ENCODE measurements at regions not wholly inside any gene's neighbourhood (a gene's known extent, or its start where the extent isn't known, plus 50 kb on each side); places are given as distances from the start of the nearest gene placed in this dataset.

DNA sequence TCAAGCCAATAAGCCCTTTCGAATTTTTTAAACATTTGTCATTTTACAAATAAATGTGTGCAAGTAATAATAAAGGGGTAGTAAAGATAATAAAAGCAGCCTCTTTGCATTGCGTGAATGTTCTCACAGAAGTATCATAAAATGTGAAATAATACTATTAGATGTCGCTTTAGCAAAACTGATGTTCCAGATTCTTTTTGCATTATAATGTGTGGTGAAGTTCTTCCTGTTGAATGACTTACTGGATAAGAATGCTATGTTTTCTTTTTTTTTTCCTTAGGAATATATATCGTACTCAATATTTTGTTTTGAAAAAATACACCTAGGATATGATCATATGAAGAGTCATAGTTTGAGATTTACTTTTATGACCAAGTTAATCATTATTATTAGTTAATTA lies 85.2 kb upstream of the CDH12 start:
- intact Hi-C loops (cut with micrococcal nuclease): no loop called here
- no peaks in the 10 kb centered on the region for H3F3A ChIP-seq (ENCODE audit: low read length, unreplicated experiment)
- peaks cover 2% of the 10 kb centered on the region; the same call in 1 of the 2 replicates for H3K9me3 ChIP-seq (ENCODE audit: low read length)
- H3K79me2 ChIP-seq (ENCODE audit: low read length): no peaks in the 10 kb centered on the region
- H3K4me2 ChIP-seq (ENCODE audit: low read length): 0 out of 2 replicates have a peak overlapping the region, but pooled peaks have one; percentile 11
- H2AFZ ChIP-seq (ENCODE audit: low read length): no peak overlapping the region
- no peaks in the 10 kb centered on the region for H3K27me3 ChIP-seq (ENCODE audit: low read length)
- no peaks in the 10 kb centered on the region for H4K20me1 ChIP-seq (ENCODE audit: low read length)
- no peak for TF ChIP-seq CTCF (conservative IDR thresholded peaks at IDR 0.05; ENCODE audit: low read depth, low read length)
- no peak for TF ChIP-seq EZH2phosphoT487 (IDR thresholded peaks at IDR 0.05; ENCODE audit: borderline replicate concordance, low read length)
- no peak for TF ChIP-seq EZH2 (IDR thresholded peaks at IDR 0.05; ENCODE audit: low read length, unreplicated experiment)
- no TSS peak for BruUV-seq (replicated peaks)
- H3K4me3 ChIP-seq (ENCODE audit: low read length): no peak overlapping the region
- H3K4me1 ChIP-seq (ENCODE audit: insufficient read depth, low read length): peaks cover 5% of the 10 kb centered on the region; the same call in 1 of the 2 replicates
- ChIA-PET CTCF (no interaction called here), POLR2A (ENCODE audit: unreplicated experiment) (no interaction called here)
- H3K9me2 ChIP-seq (replicated peaks; ENCODE audit: low read length): no peaks in the 10 kb centered on the region
- DNase-seq: peak; percentile 24
- H3K9ac ChIP-seq (ENCODE audit: low read length): no peak overlapping the region
- H3K36me3 ChIP-seq (ENCODE audit: low read depth, low read length): no peaks in the 10 kb centered on the region
- ATAC-seq: peak; percentile 62
- H3K27ac ChIP-seq (ENCODE audit: low read length): no peak overlapping the region

- H3K4me2 ChIP-seq (ENCODE audit: low read length): no peak overlapping the region
- no TSS peak for BruUV-seq (replicated peaks)
- no peak for DNase-seq
- TF ChIP-seq EZH2phosphoT487 (IDR thresholded peaks at IDR 0.05; ENCODE audit: borderline replicate concordance, low read length) (no peak), EZH2 (IDR thresholded peaks at IDR 0.05; ENCODE audit: low read length, unreplicated experiment) (no peak), CTCF (conservative IDR thresholded peaks at IDR 0.05; ENCODE audit: low read depth, low read length) (no peak)
- H3K79me2 ChIP-seq (ENCODE audit: low read length): no peaks in the 10 kb centered on the region
- H3K27me3 ChIP-seq (ENCODE audit: low read length): no peaks in the 10 kb centered on the region
- no peaks in the 10 kb centered on the region for H3K9me2 ChIP-seq (replicated peaks; ENCODE audit: low read length)
- no peaks in the 10 kb centered on the region for H3K36me3 ChIP-seq (ENCODE audit: low read depth, low read length)
- no peaks in the 10 kb centered on the region for H3K4me1 ChIP-seq (ENCODE audit: insufficient read depth, low read length)
- intact Hi-C loops (cut with micrococcal nuclease): no loop called here
- no peak overlapping the region for H2AFZ ChIP-seq (ENCODE audit: low read length)
- H3K27ac ChIP-seq (ENCODE audit: low read length): no peak overlapping the region
- POLR2A ChIA-PET (ENCODE audit: unreplicated experiment): no interaction called here
- CTCF ChIA-PET: no interaction called here
- H3F3A ChIP-seq (ENCODE audit: low read length, unreplicated experiment): no peaks in the 10 kb centered on the region
- H3K9ac ChIP-seq (ENCODE audit: low read length): no peak overlapping the region
- 0 out of 2 replicates have a peak, but pooled peaks cover 7% of the 10 kb centered on the region for H3K9me3 ChIP-seq (ENCODE audit: low read length)
- H3K4me3 ChIP-seq (ENCODE audit: low read length): no peak overlapping the region
- no peak for ATAC-seq
- no peaks in the 10 kb centered on the region for H4K20me1 ChIP-seq (ENCODE audit: low read length)
Observed at GRCh38 chr5:22928821-22929482, 75.8 kb upstream of the CDH12 start.

- Histone ChIP-seq H4K20me1 (ENCODE audit: low read length) (no peaks in the 10 kb centered on the region), H3K4me2 (ENCODE audit: low read length) (no peak overlapping the region)
- TF ChIP-seq EZH2 (IDR thresholded peaks at IDR 0.05; ENCODE audit: low read length, unreplicated experiment) (no peak), CTCF (conservative IDR thresholded peaks at IDR 0.05; ENCODE audit: low read depth, low read length) (no peak), EZH2phosphoT487 (IDR thresholded peaks at IDR 0.05; ENCODE audit: borderline replicate concordance, low read length) (no peak)
Observed at GRCh38 chr5:22926574-22926973, 73.4 kb upstream of the CDH12 start.

More at GRCh38 chr5:22926574-22926973, 73.4 kb upstream of the CDH12 start:
- no peak overlapping the region for H3K27ac ChIP-seq (ENCODE audit: low read length)
- intact Hi-C loops (cut with micrococcal nuclease): no loop called here
- no peaks in the 10 kb centered on the region for H3F3A ChIP-seq (ENCODE audit: low read length, unreplicated experiment)
- no TSS peak for BruUV-seq (replicated peaks)
- H2AFZ ChIP-seq (ENCODE audit: low read length): no peak overlapping the region
- ATAC-seq (no peak), DNase-seq (no peak)
- H3K36me3 ChIP-seq (ENCODE audit: low read depth, low read length): no peaks in the 10 kb centered on the region
- no peaks in the 10 kb centered on the region for H3K79me2 ChIP-seq (ENCODE audit: low read length)
- H3K9me2 ChIP-seq (replicated peaks; ENCODE audit: low read length): no peaks in the 10 kb centered on the region
- H3K9ac ChIP-seq (ENCODE audit: low read length): no peak overlapping the region
- no peaks in the 10 kb centered on the region for H3K27me3 ChIP-seq (ENCODE audit: low read length)
- CTCF ChIA-PET: no interaction called here
- POLR2A ChIA-PET (ENCODE audit: unreplicated experiment): no interaction called here
- H3K4me3 ChIP-seq (ENCODE audit: low read length): no peak overlapping the region
- no peaks in the 10 kb centered on the region for H3K4me1 ChIP-seq (ENCODE audit: insufficient read depth, low read length)
- 0 out of 2 replicates have a peak, but pooled peaks cover 7% of the 10 kb centered on the region for H3K9me3 ChIP-seq (ENCODE audit: low read length)

Measured in PC-3 (cell line).